ENCODE measurements at regions not wholly inside any gene's neighbourhood (a gene's known extent, or its start where the extent isn't known, plus 50 kb on each side); places are given as distances from the start of the nearest gene placed in this dataset.

- no peaks in the 10 kb centered on the region for H4K20me1 ChIP-seq (replicated peaks; ENCODE audit: insufficient read depth)
- peaks cover 19% of the 10 kb centered on the region for H3K4me1 ChIP-seq (ENCODE audit: insufficient read depth)
- ATAC-seq, result no peak
- no peak overlapping the region for H3K27ac ChIP-seq (ENCODE audit: low read depth)
- H3K36me3 Mint-ChIP-seq (ENCODE audit: low read depth), result peaks cover 6% of the 10 kb centered on the region; the same call in 2 of the 3 replicates
- H3K27me3 ChIP-seq (ENCODE audit: insufficient read depth), result no peaks in the 10 kb centered on the region
- H3K4me3 Mint-ChIP-seq, result no peak overlapping the region
- no peaks in the 10 kb centered on the region for H3K79me2 ChIP-seq (replicated peaks; ENCODE audit: insufficient read depth)
- H3K4me3 ChIP-seq, result no peak overlapping the region
- TF ChIP-seq REST (IDR thresholded peaks at IDR 0.05; ENCODE audit: unreplicated experiment) (peak; percentile 43), EZH2phosphoT487 (IDR thresholded peaks at IDR 0.05; ENCODE audit: unreplicated experiment) (no peak)
- H3K4me2 ChIP-seq, result 0 out of 2 replicates have a peak overlapping the region, but pooled peaks have one; percentile 3
- H3K36me3 ChIP-seq (ENCODE audit: insufficient read depth), result no peaks in the 10 kb centered on the region
- H3K9me2 ChIP-seq (ENCODE audit: insufficient read depth), result peaks cover 5% of the 10 kb centered on the region; the same call in 1 of the 2 replicates
- H3F3A ChIP-seq (replicated peaks; ENCODE audit: low read depth), result no peaks in the 10 kb centered on the region
- peaks cover 14% of the 10 kb centered on the region; the same call in 2 of the 3 replicates for H3K9me3 Mint-ChIP-seq
- H3K27me3 Mint-ChIP-seq (ENCODE audit: insufficient read depth, low read depth, poor library complexity), result no peaks in the 10 kb centered on the region
- H2AFZ ChIP-seq, result no peak overlapping the region
- H3K4me1 Mint-ChIP-seq, result peaks cover 18% of the 10 kb centered on the region
- no peak for DNase-seq (ENCODE audit: low spot score)
- peak overlapping the region; percentile 46; the same call in 1 of the 2 replicates for H3K27ac Mint-ChIP-seq
These were observed 163.2 kb upstream of the CTTNBP2NL start for GRCh38 chr1:112232848-112233247.

GRCh38 chr1:112234710-112235109 is 161.3 kb upstream of the CTTNBP2NL start:
- H3K4me1 ChIP-seq (ENCODE audit: insufficient read depth), result peaks cover 34% of the 10 kb centered on the region
- H2AFZ ChIP-seq, result no peak overlapping the region
- Mint-ChIP-seq H3K4me1 (peaks cover 36% of the 10 kb centered on the region), H3K27ac (no peak overlapping the region), H3K36me3 (ENCODE audit: low read depth) (no peaks in the 10 kb centered on the region), H3K27me3 (ENCODE audit: insufficient read depth, low read depth, poor library complexity) (peaks cover 2% of the 10 kb centered on the region), H3K9me3 (peaks cover 2% of the 10 kb centered on the region; the same call in 1 of the 3 replicates), H3K4me3 (no peak overlapping the region)
- H3K27ac ChIP-seq (ENCODE audit: low read depth), result no peak overlapping the region
- no peak for ATAC-seq
- H4K20me1 ChIP-seq (replicated peaks; ENCODE audit: insufficient read depth), result no peaks in the 10 kb centered on the region
- TF ChIP-seq REST (IDR thresholded peaks at IDR 0.05; ENCODE audit: unreplicated experiment), result no peak
- no peak overlapping the region for H3K4me2 ChIP-seq
- no peak overlapping the region for H3K4me3 ChIP-seq
- H3K9me2 ChIP-seq (ENCODE audit: insufficient read depth), result peaks cover 5% of the 10 kb centered on the region; the same call in 1 of the 2 replicates
- H3K79me2 ChIP-seq (replicated peaks; ENCODE audit: insufficient read depth), result no peaks in the 10 kb centered on the region
- DNase-seq (ENCODE audit: low spot score), result no peak
- no peaks in the 10 kb centered on the region for H3K36me3 ChIP-seq (ENCODE audit: insufficient read depth)
- no peaks in the 10 kb centered on the region for H3F3A ChIP-seq (replicated peaks; ENCODE audit: low read depth)
- H3K27me3 ChIP-seq (ENCODE audit: insufficient read depth), result no peaks in the 10 kb centered on the region
